SK-N-SH (cell line): ENCODE measurements at regions not wholly inside any gene's neighbourhood (a gene's known extent, or its start where the extent isn't known, plus 50 kb on each side); places are given as distances from the start of the nearest gene placed in this dataset.
A peak's percentile ranks its signal among the peaks of the same experiment; 100 is the strongest.

ENCODE experiments used
- CTCF ChIA-PET: fragments of 300-600, 350-600 bp; formaldehyde crosslinking; extraction: SDS; loops from one replicate; lab custom pipeline; 2021; lab: Yijun Ruan, JAX
- POLR2A ChIA-PET: fragments of 350-600 bp; sonication (Branson Sonifier 250); formaldehyde crosslinking; extraction: SDS; loops from one replicate; lab custom pipeline; 2020; ENCODE audit warnings: antibody characterized with exemption, inconsistent platforms; lab: Yijun Ruan, JAX
- DNase-seq: peaks from one replicate; pipeline ENCODE4 v3.0.0; 2012
- H2AFZ ChIP-seq: fragments of 200-600 bp; sonication (generic); 2 replicates; pipeline ENCODE4 v1.8.1; 2016; ENCODE audit warnings: antibody characterized with exemption, mild to moderate bottlenecking, low read depth
- H3F3A ChIP-seq: fragments of 200-600 bp; sonication (generic); replicated peaks from 2 replicates; pipeline ENCODE3; 2016; ENCODE audit warnings: antibody characterized with exemption, mild to moderate bottlenecking; ENCODE audit not compliant: insufficient read depth
- H3K27ac ChIP-seq, 2 experiments: fragments of 200-500 bp in 1 of 2; fragments of 200-600 bp in 1 of 2; sonication (Bioruptor generic) in 1 of 2; sonication (generic), shearing (Covaris generic) in 1 of 2; 2 replicates each; pipeline versions ENCODE4 v1.5.1 to v1.6.1; 2014 to 2016; ENCODE audit warnings: low read depth in 2 of 2, inconsistent platforms in 1 of 2, low read length in 1 of 2, mild to moderate bottlenecking in 1 of 2, mixed read lengths in 1 of 2
- H3K27me3 ChIP-seq: fragments of 200-600 bp; sonication (generic), shearing (Covaris generic); 2 replicates; pipeline ENCODE4 v1.6.1; 2016; ENCODE audit warnings: mixed run types; ENCODE audit not compliant: insufficient read depth
- H3K36me3 ChIP-seq, 2 experiments: fragments of 200-500 bp in 1 of 2; fragments of 200-600 bp in 1 of 2; sonication (Bioruptor generic) in 1 of 2; sonication (generic) in 1 of 2; replicated peaks in 1 of 2; 2 replicates each; pipeline versions ENCODE3 to v1.5.1; 2014 to 2016; ENCODE audit warnings: low read length in 1 of 2, mild to moderate bottlenecking in 1 of 2; ENCODE audit not compliant: insufficient read depth in 2 of 2, control insufficient read depth in 1 of 2
- H3K4me1 ChIP-seq, 2 experiments: fragments of 200-500 bp in 1 of 2; fragments of 200-600 bp in 1 of 2; sonication (Bioruptor generic) in 1 of 2; sonication (generic), shearing (Covaris generic) in 1 of 2; 2 replicates each; pipeline versions ENCODE4 v1.5.1 to v1.6.1; 2014 to 2016; ENCODE audit warnings: low read depth in 1 of 2, low read length in 1 of 2, mixed run types in 1 of 2; ENCODE audit not compliant: insufficient read depth in 2 of 2, control insufficient read depth in 1 of 2
- H3K4me2 ChIP-seq: fragments of 200-600 bp; sonication (generic), shearing (Covaris generic); 2 replicates; pipeline ENCODE4 v1.6.1; 2017; ENCODE audit warnings: mixed run types
- H3K4me3 ChIP-seq, 2 experiments: fragments of 200-500 bp in 1 of 2; fragments of 200-600 bp in 1 of 2; sonication (Bioruptor generic) in 1 of 2; sonication (generic), shearing (Covaris generic) in 1 of 2; 2 replicates each; pipeline versions ENCODE4 v1.5.1 to v1.8.1; 2014 to 2016; ENCODE audit warnings: low read depth in 2 of 2, inconsistent platforms in 1 of 2, low read length in 1 of 2, mild to moderate bottlenecking in 1 of 2, mixed read lengths in 1 of 2, moderate library complexity in 1 of 2
- H3K79me2 ChIP-seq: fragments of 200-600 bp; sonication (generic); 2 replicates; pipeline ENCODE4 v1.8.1; 2017; ENCODE audit warnings: mild to moderate bottlenecking; ENCODE audit not compliant: insufficient read depth
- H3K9ac ChIP-seq: fragments of 200-600 bp; sonication (generic); 2 replicates; pipeline ENCODE4 v1.6.1; 2017; ENCODE audit warnings: mixed run types
- H3K9me2 ChIP-seq: fragments of 200-600 bp; sonication (generic); 2 replicates; pipeline ENCODE4 v1.6.1; 2017; ENCODE audit warnings: mixed run types
- H3K9me3 ChIP-seq: fragments of 200-600 bp; sonication (generic); 2 replicates; pipeline ENCODE4 v1.6.1; 2017; ENCODE audit warnings: mixed run types, mild to moderate bottlenecking, moderate library complexity
- H4K20me1 ChIP-seq: fragments of 200-600 bp; sonication (generic); 2 replicates; pipeline ENCODE4 v1.6.1; 2017; ENCODE audit warnings: mild to moderate bottlenecking, mixed run types; ENCODE audit not compliant: insufficient read depth
- ELF1 ChIP-seq: IDR thresholded peaks from 2 replicates; pipeline ENCODE4 v1.4.0; 2012
- EZH2phosphoT487 ChIP-seq: fragments of 200-600 bp; sonication (generic); IDR thresholded peaks from 2 replicates; pipeline ENCODE4 v1.6.1; 2017; ENCODE audit warnings: low read depth, mixed run types, mild to moderate bottlenecking, antibody characterized with exemption, moderate library complexity, borderline replicate concordance
- FOXM1 ChIP-seq: IDR thresholded peaks from 2 replicates; pipeline ENCODE4 v1.4.0; 2012; ENCODE audit warnings: low read depth, mild to moderate bottlenecking
- GABPA ChIP-seq: IDR thresholded peaks from 2 replicates; pipeline ENCODE4 v1.4.0; 2012; ENCODE audit warnings: low read depth, mild to moderate bottlenecking
- IRF3 ChIP-seq: fragments of 150-350 bp; IDR thresholded peaks from 2 replicates; pipeline ENCODE4 v1.6.1; 2016; ENCODE audit warnings: mild to moderate bottlenecking, low read depth, low read length
- JUND ChIP-seq: IDR thresholded peaks from 2 replicates; pipeline ENCODE4 v1.4.0; 2012
- NFIC ChIP-seq: IDR thresholded peaks from 2 replicates; pipeline ENCODE4 v1.4.0; 2012; ENCODE audit warnings: borderline replicate concordance
- PBX3 ChIP-seq: IDR thresholded peaks from 2 replicates; pipeline ENCODE4; 2012
- RAD21 ChIP-seq: IDR thresholded peaks from 2 replicates; pipeline ENCODE4 v1.6.1; 2012; ENCODE audit warnings: mild to moderate bottlenecking, low read length
- RCOR1 ChIP-seq: fragments of 150-350 bp; IDR thresholded peaks from 2 replicates; pipeline ENCODE4 v1.6.1; 2017; ENCODE audit warnings: antibody characterized with exemption, low read length
- RFX5 ChIP-seq: IDR thresholded peaks from 2 replicates; pipeline ENCODE4 v1.6.1; 2012; ENCODE audit warnings: mild to moderate bottlenecking, improper control_type of control experiment, low read length
- SIN3A ChIP-seq: IDR thresholded peaks from 2 replicates; pipeline ENCODE4 v1.6.1; 2012; ENCODE audit warnings: low read depth, mild to moderate bottlenecking, low read length, moderate library complexity, borderline replicate concordance
- USF1 ChIP-seq: IDR thresholded peaks from 2 replicates; pipeline ENCODE4 v1.4.0; 2012; ENCODE audit warnings: low read depth, borderline replicate concordance
- ZBTB33 ChIP-seq: IDR thresholded peaks from 2 replicates; pipeline ENCODE4 v1.4.0; 2012; ENCODE audit warnings: low read depth, borderline replicate concordance
- WGBS: methylation state at CpG from one replicate; pipeline ENCODE4 v1.1.6; 2017; ENCODE audit warnings: low lambda C conversion rate; 5-methylcytosine and 5-hydroxymethylcytosine counted together

GRCh38 chr3:99425930-99426329 is 212.5 kb upstream of the COL8A1 start:
- no peak for DNase-seq
- 14% methylated on average over 2 of the region's 2 CpGs for WGBS

More at GRCh38 chr3:99425930-99426329, 212.5 kb upstream of the COL8A1 start:
- no peaks in the 10 kb centered on the region for H3K4me1 ChIP-seq
- 0 out of 2 replicates have a peak overlapping the region, but pooled peaks have one; percentile 10 for H3K4me2 ChIP-seq
- no peaks in the 10 kb centered on the region for H3K9me3 ChIP-seq
- no peak overlapping the region for H3K27ac ChIP-seq
- H2AFZ ChIP-seq: peak overlapping the region; percentile 49; the same call in 1 of the 2 replicates
- H3K9ac ChIP-seq: no peak overlapping the region
- no peaks in the 10 kb centered on the region for H3K27me3 ChIP-seq
- POLR2A ChIA-PET: no interaction called here
- no peaks in the 10 kb centered on the region for H3K36me3 ChIP-seq
- no peak overlapping the region for H3K4me3 ChIP-seq
- H3K79me2 ChIP-seq: no peaks in the 10 kb centered on the region
- H4K20me1 ChIP-seq: no peaks in the 10 kb centered on the region
- TF ChIP-seq NFIC: no peak
- no peak for TF ChIP-seq IRF3
- TF ChIP-seq RCOR1: no peak
- TF ChIP-seq FOXM1: no peak
- no peak for TF ChIP-seq RFX5
- TF ChIP-seq PBX3: no peak
- no peak for TF ChIP-seq EZH2phosphoT487
- no peak for TF ChIP-seq JUND
- TF ChIP-seq RAD21: no peak
- TF ChIP-seq USF1: no peak
- no peak for TF ChIP-seq ZBTB33
- no peak for TF ChIP-seq ELF1
- no peak for TF ChIP-seq GABPA
- no peak for TF ChIP-seq SIN3A
- no peaks in the 10 kb centered on the region for H3F3A ChIP-seq
- CTCF ChIA-PET: no interaction called here
- H3K9me2 ChIP-seq: no peaks in the 10 kb centered on the region
